Neural cell (in vitro differentiated cells): ENCODE measurements at regions not wholly inside any gene's neighbourhood (a gene's known extent, or its start where the extent isn't known, plus 50 kb on each side); places are given as distances from the start of the nearest gene placed in this dataset.

Experiments
- CTCF ChIP-seq: fragments of 450-650 bp; IDR thresholded peaks from 2 replicates; pipeline ENCODE4 v1.5.1; 2014; ENCODE audit warnings: antibody characterized with exemption, mild to moderate bottlenecking, moderate library complexity; ENCODE audit not compliant: poor library complexity, severe bottlenecking
- EP300 ChIP-seq: fragments of 450-650 bp; conservative IDR thresholded peaks from 2 replicates; pipeline ENCODE4 v1.6.1; 2014; ENCODE audit warnings: antibody characterized with exemption, mild to moderate bottlenecking, moderate library complexity; ENCODE audit not compliant: poor library complexity, severe bottlenecking
- EZH2 ChIP-seq: fragments of 200-600, 300-800 bp; shearing (Covaris generic), sonication (generic); IDR thresholded peaks from 2 replicates; pipeline ENCODE4 v1.6.1; 2014; ENCODE audit warnings: antibody characterized with exemption, low read length, borderline replicate concordance, mild to moderate bottlenecking; ENCODE audit not compliant: insufficient read depth, poor library complexity, severe bottlenecking
- POLR2AphosphoS5 ChIP-seq: IDR thresholded peaks from 2 replicates; pipeline ENCODE4 v1.6.1; 2012
- RAD21 ChIP-seq: fragments of 450-650 bp; conservative IDR thresholded peaks from 2 replicates; pipeline ENCODE4 v1.6.1; 2014; ENCODE audit warnings: antibody characterized with exemption, mild to moderate bottlenecking, moderate library complexity
- SMC3 ChIP-seq: fragments of 450-650 bp; conservative IDR thresholded peaks from 2 replicates; pipeline ENCODE4 v1.6.1; 2014; ENCODE audit warnings: antibody characterized with exemption, mild to moderate bottlenecking, moderate library complexity; ENCODE audit not compliant: poor library complexity
- TAF1 ChIP-seq: IDR thresholded peaks from 2 replicates; pipeline ENCODE4 v1.6.1; 2012; ENCODE audit warnings: low read depth

DNA sequence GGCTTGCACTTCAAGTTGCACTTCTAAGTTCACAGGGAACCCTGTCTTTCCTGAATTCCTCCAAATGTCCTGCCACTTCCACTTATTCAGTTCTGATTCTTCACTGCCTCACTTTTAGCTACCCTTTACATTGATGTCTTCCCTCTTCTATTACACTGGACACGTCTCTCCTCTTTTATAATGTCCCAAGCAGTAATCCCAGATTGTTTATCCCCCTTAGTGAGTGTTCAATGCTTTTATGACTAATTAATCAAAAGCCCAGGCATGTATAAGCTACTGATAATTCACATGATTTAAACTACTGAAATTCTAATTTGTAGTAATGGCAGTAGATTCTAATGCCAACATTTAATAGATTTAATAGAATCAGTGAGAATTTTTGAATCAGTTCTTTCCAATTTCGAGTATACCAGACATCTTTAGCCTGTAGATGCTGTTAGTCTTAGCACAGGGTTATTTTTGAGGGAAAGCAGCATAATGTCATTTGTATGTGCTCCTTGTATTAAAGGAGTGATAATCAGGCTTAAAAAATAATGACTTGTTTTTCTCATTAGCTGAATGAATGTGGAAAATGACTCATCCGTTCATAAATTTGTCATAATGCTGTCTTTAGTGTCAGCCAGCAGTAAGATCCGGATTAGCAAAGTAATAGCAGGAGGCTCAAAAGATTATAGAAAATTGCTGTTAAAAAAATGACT, 703.1 kb downstream of the CENPC start:
- TF ChIP-seq CTCF (no peak), TAF1 (no peak), POLR2AphosphoS5 (no peak), SMC3 (no peak), EP300 (no peak), RAD21 (no peak), EZH2 (no peak)
